Erythroblast (primary cell): ENCODE measurements at regions not wholly inside any gene's neighbourhood (a gene's known extent, or its start where the extent isn't known, plus 50 kb on each side); places are given as distances from the start of the nearest gene placed in this dataset.
A peak's percentile ranks its signal among the peaks of the same experiment; 100 is the strongest.
"Not testable (repeated sequence)": the region's sequence is repeated elsewhere in the genome, so short reads cannot be mapped to it uniquely, and the experiment has no call there.

Source experiments
- DNase-seq, 2 experiments: peaks; one replicate each; lab custom pipeline; 2025; lab: John Stamatoyannopoulos, UW
- GATA1 ChIP-seq: IDR thresholded peaks from 2 replicates; pipeline ENCODE4 v1.6.1; 2011; ENCODE audit warnings: low read depth, mild to moderate bottlenecking, control low read depth, low read length, moderate library complexity
- POLR2A ChIP-seq: IDR thresholded peaks from 2 replicates; pipeline ENCODE4 v1.6.1; 2011; ENCODE audit warnings: mild to moderate bottlenecking, low read length

DNA sequence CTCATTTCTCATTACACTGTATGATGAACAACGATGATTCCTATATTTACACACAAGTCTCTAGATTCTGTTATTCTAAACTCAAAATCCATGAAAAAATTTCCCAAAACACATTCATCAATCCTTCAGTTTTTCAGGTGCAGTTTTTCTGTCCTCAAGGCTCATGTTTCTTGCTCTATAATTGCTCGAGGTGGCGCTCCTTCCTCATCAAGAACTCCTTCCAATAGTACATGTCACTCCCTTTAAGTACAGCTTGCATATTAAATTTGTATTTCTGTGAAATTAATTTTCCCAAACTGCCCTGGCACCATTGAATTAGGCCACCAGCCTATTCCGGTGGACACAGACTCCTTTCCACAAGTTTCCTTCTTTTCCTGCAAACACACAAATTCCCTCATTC, 188.7 kb upstream of the MINDY3 start:
- TF ChIP-seq GATA1 (no peak), POLR2A (no peak)
- DNase-seq, result peak in 1 of 2 experiments; percentile 1

DNA sequence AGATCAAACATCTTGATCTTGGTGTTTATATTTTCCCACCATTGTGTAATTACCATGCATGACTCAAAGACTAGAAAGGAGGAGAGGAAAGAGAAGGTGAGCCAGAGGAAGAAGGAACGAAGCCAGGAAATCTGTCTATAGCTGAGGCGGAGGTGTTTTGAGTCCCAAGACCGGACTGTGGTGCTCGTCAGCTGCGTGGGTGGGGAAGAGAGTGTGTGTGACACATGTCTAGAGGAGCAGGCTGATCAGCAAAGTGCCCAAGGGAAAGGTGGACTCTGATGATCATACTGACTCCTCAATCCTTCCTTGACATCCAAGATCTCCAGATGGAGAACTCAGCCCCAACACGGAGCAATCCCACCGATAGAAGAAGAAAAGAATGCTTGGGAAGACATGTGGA, 189.5 kb upstream of the MINDY3 start:
- TF ChIP-seq POLR2A (no peak), GATA1 (no peak)

DNA sequence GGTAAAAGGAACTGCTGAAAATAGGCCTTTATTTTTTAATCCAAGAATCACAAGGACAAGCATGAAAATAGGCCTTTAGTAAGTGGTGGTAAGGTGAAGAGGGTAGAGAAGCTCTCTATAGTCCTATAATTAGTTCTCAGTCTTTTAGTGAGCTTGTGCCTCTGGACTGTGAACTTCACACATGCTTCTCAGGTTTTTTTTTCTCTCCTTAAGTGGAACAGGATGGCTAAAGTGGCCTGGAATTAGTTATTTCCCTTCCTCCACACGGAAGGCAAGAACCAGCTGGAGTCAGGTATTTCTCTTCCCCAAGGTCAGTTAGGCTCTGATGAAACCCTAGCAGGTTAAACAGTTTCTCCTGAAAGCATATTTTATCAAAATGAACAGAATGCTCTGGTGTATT, 203.0 kb upstream of the MINDY3 start:
- TF ChIP-seq POLR2A (no peak), GATA1 (no peak)
- no peak for DNase-seq

More for the DNA sequence above, 189.5 kb upstream of the MINDY3 start:
- DNase-seq, result no peak

DNA sequence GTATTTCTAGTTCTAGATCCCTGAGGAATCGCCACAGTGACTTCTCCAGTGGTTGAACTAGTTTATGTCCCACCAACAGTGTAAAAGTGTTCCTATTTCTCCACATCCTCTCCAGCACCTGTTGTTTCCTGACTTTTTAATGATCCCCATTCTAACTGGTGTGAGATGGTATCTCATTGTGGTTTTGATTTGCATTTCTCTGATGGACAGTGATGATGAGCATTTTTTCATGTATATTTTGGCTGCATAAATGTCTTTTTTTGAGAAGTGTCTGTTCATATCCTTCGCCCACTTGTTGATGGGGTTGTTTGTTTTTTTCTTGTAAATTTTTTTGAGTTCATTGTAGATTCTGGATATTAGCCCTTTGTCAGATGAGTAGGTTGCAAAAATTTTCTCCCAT, 223.2 kb upstream of the MINDY3 start:
- not testable (repeated sequence) for DNase-seq

DNA sequence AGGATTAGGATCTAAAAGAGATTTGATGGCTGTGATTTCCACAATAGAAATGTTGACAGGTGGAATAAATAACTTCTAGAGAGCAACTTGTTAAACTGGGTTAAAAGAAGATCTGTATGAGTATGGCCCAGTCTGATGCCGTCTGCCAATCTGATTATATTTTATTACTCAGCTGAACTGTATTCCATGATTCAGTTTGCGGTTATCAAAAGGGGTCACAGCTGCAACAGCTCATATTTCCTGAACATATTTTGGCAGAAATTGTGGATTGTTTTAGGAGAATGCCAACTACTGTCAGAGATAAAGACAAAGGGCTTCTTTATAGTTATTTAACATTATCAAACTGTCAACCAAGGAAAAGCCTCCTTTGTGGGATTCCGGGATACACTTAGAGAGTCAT, 244.8 kb upstream of the MINDY3 start:
- TF ChIP-seq POLR2A (no peak), GATA1 (no peak)
- no peak for DNase-seq

DNA sequence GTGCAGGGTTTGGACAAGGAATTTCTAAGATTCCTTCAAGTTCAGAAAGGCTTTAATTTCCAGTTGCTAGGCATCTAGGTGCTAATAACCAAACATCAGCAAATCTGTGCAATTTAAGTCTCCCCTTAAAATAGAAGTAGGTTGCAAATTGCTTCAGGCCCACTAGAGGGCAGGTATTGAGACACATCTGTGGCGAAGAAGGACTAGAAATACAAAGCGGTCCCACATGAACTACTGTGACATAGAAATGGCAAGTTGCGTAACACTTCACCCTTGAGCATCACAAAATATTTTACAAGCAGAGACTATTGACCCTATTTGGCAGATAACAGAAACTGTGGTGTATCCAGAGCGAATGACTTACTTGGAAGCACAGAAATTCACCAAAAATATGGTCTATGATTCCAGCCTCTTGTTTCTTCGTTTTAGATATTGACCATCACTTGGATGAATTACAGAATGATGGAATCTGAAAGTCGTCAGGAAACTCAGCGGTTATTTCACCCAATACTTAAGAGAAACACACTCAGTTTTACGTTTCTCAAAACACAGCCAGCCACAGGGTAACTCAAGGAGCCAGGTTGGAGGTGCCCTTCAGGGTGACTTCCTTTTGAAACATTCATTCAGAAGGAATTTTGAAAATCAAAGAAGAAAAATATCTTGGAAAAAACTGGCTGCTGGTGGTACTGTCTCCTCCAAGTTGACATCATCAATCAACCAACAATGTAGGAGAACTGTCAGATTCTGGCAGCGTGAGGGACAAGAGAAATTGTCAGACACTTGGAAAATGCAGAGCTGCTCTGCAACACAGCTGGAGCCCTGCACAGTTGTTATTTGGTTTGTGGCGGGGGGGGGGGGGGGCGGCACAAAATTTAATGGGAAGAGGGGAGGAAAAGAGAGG, 256.3 kb upstream of the MINDY3 start:
- peak; percentile 6 to 26 for DNase-seq

DNA sequence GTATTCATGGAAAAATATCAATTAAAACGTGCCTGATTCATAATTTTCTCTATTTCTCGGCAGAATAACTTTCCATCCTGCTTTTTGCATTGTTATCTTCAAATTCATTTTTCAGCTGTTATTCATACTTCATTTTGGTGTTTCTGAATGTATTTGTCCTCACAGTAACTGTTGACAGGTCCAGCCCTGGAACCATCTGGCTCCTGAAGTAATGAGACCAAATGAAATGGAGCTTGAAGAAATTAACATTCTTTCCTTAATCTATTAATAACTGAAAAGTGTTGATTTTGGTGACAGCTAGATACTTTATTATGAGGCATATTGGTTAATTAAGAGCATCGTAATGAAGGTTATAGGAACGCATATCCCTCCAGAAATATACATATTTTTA, 257.0 kb upstream of the MINDY3 start:
- no peak for DNase-seq
- TF ChIP-seq POLR2A (no peak), GATA1 (no peak)

More for the DNA sequence above, 256.3 kb upstream of the MINDY3 start:
- TF ChIP-seq POLR2A (no peak), GATA1 (no peak)

DNA sequence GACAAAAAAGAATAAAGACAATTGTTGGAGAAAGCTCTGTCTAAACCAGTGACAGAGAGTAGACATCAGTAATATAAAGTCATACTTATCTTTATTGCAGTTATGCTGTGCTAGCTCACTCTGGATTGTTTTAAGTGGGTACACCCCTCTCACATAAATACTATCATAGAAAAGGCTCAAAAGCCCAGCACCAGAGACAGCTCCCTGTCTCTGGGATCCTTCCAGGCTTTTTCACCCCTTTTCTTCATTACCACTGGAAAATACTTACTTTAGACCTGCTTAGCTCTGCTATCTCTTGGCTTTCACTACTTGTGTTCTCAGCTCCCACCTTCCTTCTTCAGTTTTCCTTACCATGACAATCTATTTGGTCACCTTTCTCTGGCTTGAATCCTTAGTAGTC, 259.1 kb upstream of the MINDY3 start:
- DNase-seq, result no peak

DNA sequence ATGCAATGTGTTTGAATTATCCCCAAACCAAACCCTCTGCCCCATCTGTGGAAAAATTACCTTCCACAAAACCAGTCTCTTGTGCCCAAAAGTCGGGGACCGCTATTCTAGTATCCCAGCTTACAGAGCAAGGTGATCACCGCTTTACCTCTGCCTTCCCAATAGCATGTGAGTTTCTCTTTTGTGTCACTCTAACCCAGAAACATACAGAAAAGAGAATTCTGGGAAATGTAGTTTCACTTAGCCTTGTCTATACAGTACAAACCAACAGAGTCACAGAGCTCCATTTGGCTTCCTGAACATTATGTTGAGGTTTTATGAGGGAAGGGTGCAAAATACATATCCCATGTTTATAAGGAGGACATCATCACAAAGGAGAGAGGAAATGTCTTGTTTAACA, 260.3 kb upstream of the MINDY3 start:
- DNase-seq, result no peak
- TF ChIP-seq GATA1 (no peak), POLR2A (no peak)

More for the DNA sequence above, 259.1 kb upstream of the MINDY3 start:
- TF ChIP-seq POLR2A (no peak), GATA1 (no peak)

DNA sequence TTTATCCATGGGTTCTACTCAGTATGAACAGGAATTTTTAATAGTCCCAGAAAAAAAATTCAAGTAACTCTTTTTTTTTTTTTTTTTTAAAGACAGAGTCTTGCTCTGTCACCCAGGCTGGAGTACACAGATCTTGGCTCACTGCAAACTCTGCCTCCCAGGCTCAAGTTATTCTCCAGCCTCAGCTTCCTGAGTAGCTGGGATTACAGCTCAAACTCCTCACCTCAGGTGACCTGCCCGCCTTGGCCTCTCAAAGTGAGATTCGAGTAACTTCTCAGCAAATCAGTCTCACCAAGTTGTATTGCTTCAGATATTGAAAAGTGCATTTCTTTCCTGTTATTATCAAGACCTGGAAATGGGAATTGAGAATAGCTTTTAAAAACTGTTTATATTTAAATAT, 281.2 kb upstream of the MINDY3 start:
- TF ChIP-seq POLR2A (no peak), GATA1 (no peak)
- DNase-seq, result no peak

DNA sequence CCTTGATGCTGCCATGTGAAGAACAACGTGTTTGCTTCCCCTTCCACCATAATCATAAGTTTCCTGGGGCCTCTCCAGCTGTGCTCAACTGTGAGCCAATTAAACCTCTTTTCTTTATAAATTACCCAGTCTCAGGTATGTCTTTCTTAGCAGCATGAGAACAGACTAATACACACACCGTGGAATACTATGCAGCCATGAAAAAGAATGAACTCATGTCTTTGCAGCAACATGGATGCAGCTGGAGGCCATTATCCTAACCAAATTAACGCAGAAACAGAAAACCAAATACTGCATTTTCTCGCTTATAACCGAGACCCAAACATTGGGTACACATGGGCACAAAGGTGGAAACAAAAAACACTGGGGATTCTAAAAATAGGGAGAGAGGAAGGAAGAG, 286.7 kb upstream of the MINDY3 start:
- no peak for DNase-seq
- no peak for TF ChIP-seq GATA1
- no peak for TF ChIP-seq POLR2A

DNA sequence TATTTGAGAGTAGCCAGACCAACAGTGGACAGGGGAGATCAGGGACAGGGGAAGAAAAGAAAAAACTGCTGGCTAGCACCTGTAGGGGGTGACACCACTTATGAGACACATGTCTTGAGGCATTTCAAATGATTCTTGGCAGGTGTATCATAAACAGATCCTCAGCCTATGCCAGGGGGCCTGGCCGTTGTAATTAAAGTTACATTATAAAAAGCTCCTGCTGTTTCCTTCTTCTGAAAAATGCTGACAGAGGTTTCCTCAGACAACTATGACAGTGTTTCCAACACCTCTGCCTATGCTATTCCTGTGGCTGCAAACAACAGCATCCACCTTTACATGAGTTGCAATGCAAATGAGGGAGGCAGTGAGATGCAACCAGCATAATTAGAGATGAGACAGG, 281.0 kb upstream of the PTER start:
- TF ChIP-seq POLR2A (no peak), GATA1 (no peak)
- DNase-seq, result no peak

DNA sequence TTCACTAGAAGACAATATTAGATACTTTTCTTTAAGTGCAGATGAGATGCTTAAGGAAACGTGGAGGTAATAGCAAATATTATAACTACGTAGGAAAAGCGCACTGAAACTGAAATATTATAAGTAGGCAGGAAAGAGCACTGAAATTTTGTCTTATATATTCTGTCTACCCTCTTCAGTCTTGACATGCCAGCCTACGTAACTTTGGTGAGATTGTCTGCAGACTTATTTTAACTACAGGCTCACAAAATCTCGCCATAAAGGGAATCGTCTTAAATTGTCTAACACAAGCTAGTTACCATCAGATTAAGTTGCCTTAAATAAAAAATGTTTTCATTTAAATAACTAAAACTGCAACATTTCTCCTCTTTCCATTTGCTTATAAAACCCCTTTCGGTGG, 280.1 kb upstream of the PTER start:
- no peak for TF ChIP-seq POLR2A
- TF ChIP-seq GATA1, result no peak
- no peak for DNase-seq

DNA sequence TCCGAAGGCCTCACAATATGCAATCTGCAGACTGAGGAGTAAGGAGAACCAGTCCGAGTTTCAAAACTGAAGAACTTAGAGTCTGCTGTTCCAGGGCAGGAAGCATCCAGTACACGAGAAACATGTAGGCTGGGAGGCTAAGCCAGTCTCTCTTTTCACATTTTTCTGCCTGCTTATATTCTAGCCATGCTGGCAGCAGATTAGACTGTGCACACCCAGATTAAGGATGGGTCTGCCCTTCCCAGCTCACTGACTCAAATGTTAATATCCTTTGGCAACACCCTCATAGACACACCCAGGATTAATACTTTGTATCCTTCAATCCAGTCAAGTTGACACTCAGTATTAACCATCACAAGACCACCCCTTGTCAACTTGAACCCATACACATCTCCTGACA, 271.7 kb upstream of the PTER start:
- not testable (repeated sequence) for DNase-seq

DNA sequence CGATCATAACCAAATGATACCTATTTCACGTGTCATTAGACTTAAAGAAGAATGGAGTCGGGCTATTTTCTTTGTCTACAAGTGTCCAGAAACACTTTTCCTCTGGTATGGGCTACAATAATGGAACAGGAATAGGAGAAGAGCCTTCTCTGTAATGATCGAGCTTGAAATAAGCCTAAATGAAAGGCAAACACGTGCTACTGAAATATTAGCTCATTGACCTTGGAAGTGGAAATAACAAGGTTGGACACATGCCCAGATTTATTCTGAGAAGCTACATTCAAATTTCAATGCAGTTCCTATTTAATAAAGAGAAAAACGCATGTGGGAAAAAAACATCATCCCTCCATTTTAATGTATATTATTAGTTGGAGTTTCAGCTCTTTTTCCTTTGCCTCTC, 254.7 kb upstream of the PTER start:
- DNase-seq, result no peak
- TF ChIP-seq POLR2A (no peak), GATA1 (no peak)

DNA sequence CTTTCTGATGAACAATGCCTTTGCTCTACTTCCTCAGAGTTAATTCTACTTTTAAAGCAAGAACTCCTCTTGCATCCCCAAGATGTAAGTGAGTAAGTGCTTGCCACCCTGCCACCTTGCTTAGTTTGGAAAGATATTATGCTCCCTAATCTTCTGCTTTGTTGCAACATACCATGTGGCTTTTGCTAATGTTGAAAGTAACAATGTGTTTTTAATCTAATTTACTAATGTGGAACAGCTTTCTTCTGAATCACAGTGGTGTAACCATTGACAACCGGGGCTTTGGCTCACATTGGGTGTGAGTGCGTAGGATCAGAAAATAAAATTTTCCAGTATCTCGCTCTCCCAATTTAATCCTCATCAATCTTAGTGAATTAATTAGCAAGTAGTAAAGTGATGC, 254.1 kb upstream of the PTER start:
- DNase-seq, result no peak
- TF ChIP-seq POLR2A (no peak), GATA1 (no peak)
